OCI-LY3 (cell line): ENCODE measurements at regions not wholly inside any gene's neighbourhood (a gene's known extent, or its start where the extent isn't known, plus 50 kb on each side); places are given as distances from the start of the nearest gene placed in this dataset.

Experiments
- H2AFZ ChIP-seq: fragments of 200-600, 300-600 bp; shearing (Covaris generic); 2 replicates; pipeline ENCODE4 v1.6.0; 2014; ENCODE audit warnings: antibody characterized with exemption, low read depth, low read length
- H3K27ac ChIP-seq: fragments of 200-600, 300-600 bp; sonication (generic); 2 replicates; pipeline ENCODE4 v1.5.1; 2014; ENCODE audit warnings: mild to moderate bottlenecking, low read length, moderate library complexity, mixed read lengths
- H3K27me3 ChIP-seq: fragments of 200-600, 300-600 bp; sonication (generic); 2 replicates; pipeline ENCODE4 v1.6.1; 2014; ENCODE audit warnings: low read depth, low read length, mixed read lengths
- H3K36me3 ChIP-seq: fragments of 200-600, 300-600 bp; sonication (generic); replicated peaks from 2 replicates; pipeline ENCODE3; 2014; ENCODE audit warnings: low read depth, low read length, mixed read lengths
- H3K4me1 ChIP-seq: fragments of 300-600, 200-600 bp; sonication (generic); 2 replicates; pipeline ENCODE4 v1.6.1; 2014; ENCODE audit warnings: low read length, mixed read lengths
- H3K4me2 ChIP-seq: fragments of 200-600, 300-600 bp; sonication (generic); 2 replicates; pipeline ENCODE4 v1.6.1; 2014; ENCODE audit warnings: low read length, mixed read lengths
- H3K4me3 ChIP-seq: fragments of 300-600, 200-600 bp; sonication (generic); 2 replicates; pipeline ENCODE4 v1.5.1; 2014; ENCODE audit warnings: antibody characterized with exemption, mild to moderate bottlenecking, low read length, moderate library complexity
- H3K79me2 ChIP-seq: fragments of 300-600, 200-600 bp; shearing (Covaris generic); 2 replicates; pipeline ENCODE4 v1.6.1; 2014; ENCODE audit warnings: mild to moderate bottlenecking, low read length, mixed read lengths
- H3K9ac ChIP-seq: fragments of 300-600, 200-600 bp; shearing (Covaris generic); 2 replicates; pipeline ENCODE4 v1.6.0; 2014; ENCODE audit warnings: mild to moderate bottlenecking, low read length, moderate library complexity
- H3K9me3 ChIP-seq: fragments of 200-600, 300-600 bp; shearing (Covaris generic); 2 replicates; pipeline ENCODE4 v1.6.1; 2014; ENCODE audit warnings: low read length, mixed read lengths; ENCODE audit not compliant: insufficient read depth
- H4K20me1 ChIP-seq: fragments of 200-600, 300-600 bp; sonication (generic); 2 replicates; pipeline ENCODE4 v1.6.1; 2016; ENCODE audit warnings: low read length, mixed read lengths; ENCODE audit not compliant: insufficient read depth
- EZH2phosphoT487 ChIP-seq: fragments of 200-600 bp; shearing (Covaris generic); IDR thresholded peaks from 2 replicates; pipeline ENCODE4 v1.6.1; 2018; ENCODE audit warnings: antibody characterized with exemption, mixed run types, low read depth
- TF ChIP-seq, protein P1 (sequence below): fragments of 200-600, 300-600 bp; sonication (generic); IDR thresholded peaks from 2 replicates; pipeline ENCODE4 v1.5.1; 2014; ENCODE audit warnings: antibody characterized with exemption, low read length, low read depth

DNA sequence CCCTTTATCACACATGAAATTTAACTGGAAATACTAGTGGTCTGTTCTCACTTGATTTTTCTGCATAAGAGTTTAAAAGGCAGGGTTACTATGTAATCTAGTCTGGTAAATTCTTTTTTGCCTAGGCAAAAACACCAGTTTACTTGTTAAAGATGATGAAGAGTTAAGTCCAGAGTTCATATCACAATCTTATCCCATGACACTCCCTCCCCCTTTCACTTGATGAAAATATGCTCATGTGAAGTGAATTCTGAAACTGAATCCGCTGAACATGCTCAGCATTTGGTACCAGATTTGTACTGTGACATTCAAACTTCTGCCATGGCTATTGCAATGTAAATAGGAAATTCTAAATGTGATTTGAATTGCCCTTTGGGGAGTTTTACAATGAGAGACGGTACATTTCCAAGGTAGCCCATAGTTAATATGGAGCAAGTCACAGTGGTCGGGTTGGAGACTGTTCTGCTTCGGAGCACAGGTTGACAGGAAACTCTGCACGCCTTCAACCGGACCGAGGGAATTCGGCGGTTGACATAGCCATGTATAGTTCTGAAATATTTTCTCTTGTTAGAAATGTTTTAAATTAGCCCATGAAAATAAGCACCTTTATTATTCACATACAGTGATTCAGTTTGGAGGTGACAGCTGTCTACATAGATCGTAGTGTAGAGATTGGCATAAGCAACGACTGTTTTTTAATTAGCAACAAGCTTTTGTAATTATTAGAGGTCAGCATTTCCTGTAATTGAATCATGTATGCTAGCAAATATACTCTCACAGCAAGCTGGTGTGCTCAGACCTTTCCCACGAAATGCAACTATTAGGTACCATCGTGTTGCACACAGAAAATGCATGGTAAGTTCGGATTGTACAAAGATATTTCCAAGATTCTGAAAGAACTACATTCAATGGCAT is 768.6 kb upstream of the GOLIM4 start:
- H3K4me2 ChIP-seq: no peak overlapping the region
- H3K9me3 ChIP-seq: no peaks in the 10 kb centered on the region
- TF ChIP-seq, protein P1, sequence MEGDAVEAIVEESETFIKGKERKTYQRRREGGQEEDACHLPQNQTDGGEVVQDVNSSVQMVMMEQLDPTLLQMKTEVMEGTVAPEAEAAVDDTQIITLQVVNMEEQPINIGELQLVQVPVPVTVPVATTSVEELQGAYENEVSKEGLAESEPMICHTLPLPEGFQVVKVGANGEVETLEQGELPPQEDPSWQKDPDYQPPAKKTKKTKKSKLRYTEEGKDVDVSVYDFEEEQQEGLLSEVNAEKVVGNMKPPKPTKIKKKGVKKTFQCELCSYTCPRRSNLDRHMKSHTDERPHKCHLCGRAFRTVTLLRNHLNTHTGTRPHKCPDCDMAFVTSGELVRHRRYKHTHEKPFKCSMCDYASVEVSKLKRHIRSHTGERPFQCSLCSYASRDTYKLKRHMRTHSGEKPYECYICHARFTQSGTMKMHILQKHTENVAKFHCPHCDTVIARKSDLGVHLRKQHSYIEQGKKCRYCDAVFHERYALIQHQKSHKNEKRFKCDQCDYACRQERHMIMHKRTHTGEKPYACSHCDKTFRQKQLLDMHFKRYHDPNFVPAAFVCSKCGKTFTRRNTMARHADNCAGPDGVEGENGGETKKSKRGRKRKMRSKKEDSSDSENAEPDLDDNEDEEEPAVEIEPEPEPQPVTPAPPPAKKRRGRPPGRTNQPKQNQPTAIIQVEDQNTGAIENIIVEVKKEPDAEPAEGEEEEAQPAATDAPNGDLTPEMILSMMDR: no peak
- TF ChIP-seq EZH2phosphoT487: no peak
- H3K79me2 ChIP-seq: no peaks in the 10 kb centered on the region
- H3K27me3 ChIP-seq: no peaks in the 10 kb centered on the region
- no peak overlapping the region for H3K9ac ChIP-seq
- no peak overlapping the region for H3K4me3 ChIP-seq
- H2AFZ ChIP-seq: no peak overlapping the region
- H3K4me1 ChIP-seq: peaks cover 10% of the 10 kb centered on the region
- no peaks in the 10 kb centered on the region for H3K36me3 ChIP-seq
- H4K20me1 ChIP-seq: no peaks in the 10 kb centered on the region
- H3K27ac ChIP-seq: no peak overlapping the region

DNA sequence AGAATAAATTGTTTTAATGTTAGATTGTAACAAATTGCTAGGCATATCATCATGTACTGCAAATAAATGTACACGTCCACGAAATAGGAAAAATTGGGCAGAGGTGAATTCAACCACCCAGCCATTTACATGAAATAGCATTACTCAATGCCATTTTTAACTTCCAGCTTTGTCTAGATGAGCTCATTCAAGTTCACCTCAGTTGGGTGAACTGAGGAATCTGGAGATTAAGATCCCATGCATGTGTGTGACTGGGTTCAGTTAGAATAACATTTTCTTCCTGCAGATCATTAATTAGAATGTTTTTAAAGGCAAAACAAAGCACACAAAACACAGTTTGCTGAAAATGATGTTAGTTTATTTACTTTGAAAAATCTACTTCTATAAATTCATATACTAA is 767.8 kb upstream of the GOLIM4 start:
- Histone ChIP-seq H3K9me3 (no peaks in the 10 kb centered on the region), H3K27me3 (no peaks in the 10 kb centered on the region), H3K27ac (no peak overlapping the region), H4K20me1 (no peaks in the 10 kb centered on the region), H3K4me2 (no peak overlapping the region), H3K36me3 (no peaks in the 10 kb centered on the region), H3K9ac (no peak overlapping the region), H2AFZ (no peak overlapping the region), H3K4me3 (no peak overlapping the region), H3K79me2 (no peaks in the 10 kb centered on the region), H3K4me1 (peaks cover 10% of the 10 kb centered on the region)
- no peak for TF ChIP-seq EZH2phosphoT487

DNA sequence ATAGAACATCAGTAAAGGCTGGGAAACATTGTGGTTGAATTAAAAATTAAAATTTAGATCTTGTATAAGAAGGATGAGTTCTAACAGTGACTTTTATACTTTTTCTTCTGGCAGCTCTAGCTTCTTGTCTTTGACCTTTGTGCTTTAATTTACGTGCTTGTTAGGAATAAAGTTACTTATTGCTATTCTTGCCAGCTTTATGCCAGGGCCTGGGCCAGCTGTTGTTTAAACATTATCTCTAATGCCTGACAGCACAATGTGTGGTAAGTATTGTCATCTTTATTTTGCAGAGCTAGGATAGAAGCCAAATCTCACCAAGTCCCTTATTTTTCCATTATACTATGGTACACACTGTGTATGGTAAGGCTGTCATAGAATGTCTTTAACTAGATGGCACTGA is 766.7 kb upstream of the GOLIM4 start:
- no peaks in the 10 kb centered on the region for H3K36me3 ChIP-seq
- H3K9ac ChIP-seq: no peak overlapping the region
- no peaks in the 10 kb centered on the region for H4K20me1 ChIP-seq
- TF ChIP-seq EZH2phosphoT487: no peak
- TF ChIP-seq, protein P1: no peak
- no peak overlapping the region for H2AFZ ChIP-seq
- no peaks in the 10 kb centered on the region for H3K27me3 ChIP-seq
- no peaks in the 10 kb centered on the region for H3K79me2 ChIP-seq
- H3K27ac ChIP-seq: no peak overlapping the region
- H3K4me1 ChIP-seq: peaks cover 10% of the 10 kb centered on the region
- no peak overlapping the region for H3K4me3 ChIP-seq
- H3K9me3 ChIP-seq: no peaks in the 10 kb centered on the region
- no peak overlapping the region for H3K4me2 ChIP-seq

DNA sequence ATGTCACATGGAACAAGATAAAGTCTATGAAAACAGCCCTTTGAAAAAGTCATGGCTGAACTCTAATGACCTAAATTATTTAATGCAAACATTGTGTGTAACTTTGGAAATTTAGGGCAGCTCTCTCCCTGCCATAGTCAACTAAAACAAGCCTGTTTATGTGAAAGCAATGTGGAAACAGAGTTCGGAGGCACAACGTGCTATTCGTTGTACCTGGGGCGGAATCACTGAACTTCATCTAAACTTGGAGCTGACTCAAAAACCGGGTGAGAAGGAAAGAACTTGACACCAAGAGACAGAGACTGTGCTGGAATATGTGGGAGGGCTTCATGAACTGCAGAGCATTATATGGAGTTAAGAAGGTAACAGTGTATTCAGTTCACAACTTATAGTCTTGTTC is 764.9 kb upstream of the GOLIM4 start:
- Histone ChIP-seq H3K4me3 (no peak overlapping the region), H3K27me3 (no peaks in the 10 kb centered on the region), H3K27ac (no peak overlapping the region), H3K79me2 (no peaks in the 10 kb centered on the region), H2AFZ (no peak overlapping the region), H3K36me3 (no peaks in the 10 kb centered on the region), H3K4me2 (no peak overlapping the region), H3K9me3 (no peaks in the 10 kb centered on the region), H3K9ac (no peak overlapping the region), H4K20me1 (no peaks in the 10 kb centered on the region), H3K4me1 (peaks cover 10% of the 10 kb centered on the region)
- TF ChIP-seq EZH2phosphoT487: no peak
- TF ChIP-seq, protein P1: no peak
